GM23248 (cell line): ENCODE measurements at regions not wholly inside any gene's neighbourhood (a gene's known extent, or its start where the extent isn't known, plus 50 kb on each side); places are given as distances from the start of the nearest gene placed in this dataset.

Source experiments
- DNase-seq: peaks from one replicate; pipeline ENCODE4 v3.0.0-alpha.2; 2015
- H2AFZ ChIP-seq: fragments of 200-600 bp; sonication (generic); 2 replicates; pipeline ENCODE4 v1.6.1; 2016; ENCODE audit warnings: antibody characterized with exemption
- H3F3A ChIP-seq: fragments of 200-600 bp; sonication (generic); 2 replicates; pipeline ENCODE4 v1.6.1; 2016; ENCODE audit warnings: mild to moderate bottlenecking, antibody characterized with exemption, mixed run types; ENCODE audit not compliant: insufficient read depth
- H3K27ac ChIP-seq: fragments of 200-600 bp; sonication (generic); 2 replicates; pipeline ENCODE4 v1.5.1; 2016; ENCODE audit warnings: mild to moderate bottlenecking
- H3K27me3 ChIP-seq: fragments of 200-600 bp; sonication (generic); replicated peaks from 2 replicates; pipeline ENCODE4 v1.6.1; 2016; ENCODE audit warnings: mild to moderate bottlenecking; ENCODE audit not compliant: insufficient read depth
- H3K36me3 ChIP-seq: fragments of 200-600 bp; sonication (generic); 2 replicates; pipeline ENCODE4 v1.6.1; 2016; ENCODE audit warnings: low read depth, mild to moderate bottlenecking
- H3K4me1 ChIP-seq: fragments of 200-600 bp; sonication (generic); 2 replicates; pipeline ENCODE4 v1.6.1; 2016; ENCODE audit warnings: mild to moderate bottlenecking; ENCODE audit not compliant: insufficient read depth
- H3K4me2 ChIP-seq: fragments of 200-600 bp; sonication (generic); one replicate; pipeline ENCODE4 v1.6.1; 2016; ENCODE audit warnings: mild to moderate bottlenecking; ENCODE audit not compliant: unreplicated experiment
- H3K4me3 ChIP-seq: fragments of 200-600 bp; sonication (generic); 2 replicates; pipeline ENCODE4 v1.5.1; 2016; ENCODE audit warnings: mild to moderate bottlenecking
- H3K79me2 ChIP-seq: fragments of 200-600 bp; sonication (generic); 2 replicates; pipeline ENCODE4 v1.6.1; 2016; ENCODE audit warnings: mild to moderate bottlenecking; ENCODE audit not compliant: insufficient read depth
- H3K9ac ChIP-seq: fragments of 200-600 bp; sonication (generic); 2 replicates; pipeline ENCODE4 v1.6.1; 2016; ENCODE audit warnings: mild to moderate bottlenecking
- H3K9me2 ChIP-seq: fragments of 200-600 bp; sonication (generic); 2 replicates; pipeline ENCODE4 v1.6.1; 2016; ENCODE audit warnings: mixed run types, mild to moderate bottlenecking, moderate library complexity; ENCODE audit not compliant: insufficient read depth
- H3K9me3 ChIP-seq: fragments of 200-600 bp; sonication (generic); one replicate; pipeline ENCODE4 v1.6.1; 2017; ENCODE audit warnings: low read depth
- H4K20me1 ChIP-seq: fragments of 200-600 bp; sonication (generic); 2 replicates; pipeline ENCODE4 v1.6.0; 2016; ENCODE audit not compliant: insufficient read depth
- EZH2 ChIP-seq: fragments of 200-600 bp; sonication (generic); IDR thresholded peaks from 2 replicates; pipeline ENCODE4 v1.6.1; 2018; ENCODE audit warnings: antibody characterized with exemption, mild to moderate bottlenecking; ENCODE audit not compliant: insufficient read depth, poor library complexity, severe bottlenecking
- EZH2phosphoT487 ChIP-seq: fragments of 200-600 bp; sonication (generic); IDR thresholded peaks from 2 replicates; pipeline ENCODE4 v1.6.1; 2018; ENCODE audit warnings: antibody characterized with exemption, moderate library complexity, mild to moderate bottlenecking, low read depth; ENCODE audit not compliant: insufficient read depth
- WGBS, 2 experiments: methylation state at CpG; one replicate each; pipeline ENCODE4 v1.1.6; 2015 to 2017; ENCODE audit warnings: low lambda C conversion rate in 2 of 2, low coverage in 1 of 2; ENCODE audit errors: missing lambda C conversion rate in 2 of 2; 5-methylcytosine and 5-hydroxymethylcytosine counted together
- in situ Hi-C: fragments of 300-500 bp; cut with MboI; formaldehyde crosslinking; loops from 2 replicates; pipeline ENCODE4 v1.15.0; 2020

GRCh38 chr2:153347818-153348495, 130.6 kb downstream of the RPRM start:
- no peak overlapping the region for H2AFZ ChIP-seq
- in situ Hi-C loops = no loop called here
- H4K20me1 ChIP-seq = no peaks in the 10 kb centered on the region
- H3K9me2 ChIP-seq = no peaks in the 10 kb centered on the region
- no peak overlapping the region for H3K4me2 ChIP-seq
- TF ChIP-seq EZH2 (no peak), EZH2phosphoT487 (no peak)
- H3F3A ChIP-seq = no peaks in the 10 kb centered on the region
- no peaks in the 10 kb centered on the region for H3K36me3 ChIP-seq
- no peak overlapping the region for H3K27ac ChIP-seq
- no peak overlapping the region for H3K4me3 ChIP-seq
- DNase-seq = no peak
- H3K9ac ChIP-seq = no peak overlapping the region
- H3K4me1 ChIP-seq = no peaks in the 10 kb centered on the region
- no peaks in the 10 kb centered on the region for H3K79me2 ChIP-seq
- 0% methylated on average over 2 of the region's 2 CpGs for WGBS, 2 experiments
- no peaks in the 10 kb centered on the region for H3K9me3 ChIP-seq
- no peaks in the 10 kb centered on the region for H3K27me3 ChIP-seq

- H4K20me1 ChIP-seq = no peaks in the 10 kb centered on the region
- TF ChIP-seq EZH2phosphoT487 (no peak), EZH2 (no peak)
- no peak overlapping the region for H3K27ac ChIP-seq
- H3K79me2 ChIP-seq = no peaks in the 10 kb centered on the region
- no peak overlapping the region for H3K4me3 ChIP-seq
- in situ Hi-C loops = no loop called here
- DNase-seq = no peak
- no peaks in the 10 kb centered on the region for H3K4me1 ChIP-seq
- no peaks in the 10 kb centered on the region for H3F3A ChIP-seq
- no peaks in the 10 kb centered on the region for H3K9me2 ChIP-seq
- no peak overlapping the region for H2AFZ ChIP-seq
- no peaks in the 10 kb centered on the region for H3K36me3 ChIP-seq
- H3K9me3 ChIP-seq = no peaks in the 10 kb centered on the region
- no peak overlapping the region for H3K9ac ChIP-seq
- no peak overlapping the region for H3K4me2 ChIP-seq
- no peaks in the 10 kb centered on the region for H3K27me3 ChIP-seq
Observed at GRCh38 chr2:153320879-153321278, 157.7 kb downstream of the RPRM start.

DNA sequence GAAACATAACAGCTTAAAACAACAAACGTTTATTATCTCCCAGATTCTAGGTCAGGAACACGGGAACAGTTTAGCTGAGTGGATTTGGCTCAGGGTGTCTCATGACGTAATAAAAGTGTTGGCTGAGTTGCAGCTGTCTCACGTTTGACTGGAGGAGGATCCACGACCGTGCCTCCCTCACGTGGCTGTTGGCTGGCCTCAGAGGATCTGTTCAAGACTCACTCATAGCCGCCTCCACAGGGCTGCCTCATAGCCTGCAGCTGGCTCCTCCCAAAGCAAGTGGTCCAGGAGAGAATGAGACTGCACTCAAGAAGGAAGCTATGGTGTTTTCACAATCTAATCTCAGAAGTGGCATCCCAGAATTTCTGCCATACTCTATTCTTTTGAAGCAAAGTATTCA, 167.1 kb downstream of the RPRM start:
- 7% methylated on average over 8 of the region's 8 CpGs for WGBS, 2 experiments
- no peaks in the 10 kb centered on the region for H3K27me3 ChIP-seq
- in situ Hi-C loops = no loop called here
- H3K9me2 ChIP-seq = no peaks in the 10 kb centered on the region
- no peak overlapping the region for H3K9ac ChIP-seq
- H3F3A ChIP-seq = no peaks in the 10 kb centered on the region
- no peak overlapping the region for H2AFZ ChIP-seq
- no peaks in the 10 kb centered on the region for H3K9me3 ChIP-seq
- no peak overlapping the region for H3K27ac ChIP-seq
- no peak overlapping the region for H3K4me2 ChIP-seq
- DNase-seq = no peak
- no peak for TF ChIP-seq EZH2phosphoT487
- TF ChIP-seq EZH2 = no peak
- H3K79me2 ChIP-seq = no peaks in the 10 kb centered on the region
- no peaks in the 10 kb centered on the region for H3K36me3 ChIP-seq
- no peak overlapping the region for H3K4me3 ChIP-seq
- no peaks in the 10 kb centered on the region for H3K4me1 ChIP-seq
- no peaks in the 10 kb centered on the region for H4K20me1 ChIP-seq

GRCh38 chr2:153308466-153308865, 170.1 kb downstream of the RPRM start:
- no peaks in the 10 kb centered on the region for H3K9me2 ChIP-seq
- WGBS, 2 experiments = 9 to 12% methylated on average over 2 of the region's 2 CpGs
- DNase-seq = no peak
- H3K4me3 ChIP-seq = no peak overlapping the region
- H3K79me2 ChIP-seq = no peaks in the 10 kb centered on the region
- H3K9ac ChIP-seq = no peak overlapping the region
- no peaks in the 10 kb centered on the region for H3K4me1 ChIP-seq
- no peaks in the 10 kb centered on the region for H3K9me3 ChIP-seq
- no peaks in the 10 kb centered on the region for H3F3A ChIP-seq
- H3K4me2 ChIP-seq = no peak overlapping the region
- H4K20me1 ChIP-seq = no peaks in the 10 kb centered on the region
- no peak for TF ChIP-seq EZH2
- TF ChIP-seq EZH2phosphoT487 = no peak
- no peak overlapping the region for H2AFZ ChIP-seq
- H3K36me3 ChIP-seq = no peaks in the 10 kb centered on the region
- in situ Hi-C loops = no loop called here
- no peaks in the 10 kb centered on the region for H3K27me3 ChIP-seq
- H3K27ac ChIP-seq = no peak overlapping the region

- Histone ChIP-seq H3K27me3 (no peaks in the 10 kb centered on the region), H3K79me2 (no peaks in the 10 kb centered on the region), H4K20me1 (no peaks in the 10 kb centered on the region), H3K4me2 (no peak overlapping the region), H3K36me3 (no peaks in the 10 kb centered on the region), H3K4me3 (no peak overlapping the region), H3K9ac (no peak overlapping the region), H3K9me3 (no peaks in the 10 kb centered on the region), H3F3A (no peaks in the 10 kb centered on the region), H2AFZ (no peak overlapping the region), H3K9me2 (no peaks in the 10 kb centered on the region), H3K27ac (no peak overlapping the region), H3K4me1 (no peaks in the 10 kb centered on the region)
- no peak for DNase-seq
- TF ChIP-seq EZH2 (no peak), EZH2phosphoT487 (no peak)
- in situ Hi-C loops = no loop called here
- 14 to 20% methylated on average over 3 of the region's 3 CpGs for WGBS, 2 experiments
Observed at GRCh38 chr2:153307223-153307622, 171.3 kb downstream of the RPRM start.
